DMS 273 (cell line): ENCODE measurements at regions not wholly inside any gene's neighbourhood (a gene's known extent, or its start where the extent isn't known, plus 50 kb on each side); places are given as distances from the start of the nearest gene placed in this dataset.

Experiments used
- DNase-seq: peaks from one replicate; lab custom pipeline; 2025; ENCODE audit not compliant: unreplicated experiment; lab: John Stamatoyannopoulos, UW

DNA sequence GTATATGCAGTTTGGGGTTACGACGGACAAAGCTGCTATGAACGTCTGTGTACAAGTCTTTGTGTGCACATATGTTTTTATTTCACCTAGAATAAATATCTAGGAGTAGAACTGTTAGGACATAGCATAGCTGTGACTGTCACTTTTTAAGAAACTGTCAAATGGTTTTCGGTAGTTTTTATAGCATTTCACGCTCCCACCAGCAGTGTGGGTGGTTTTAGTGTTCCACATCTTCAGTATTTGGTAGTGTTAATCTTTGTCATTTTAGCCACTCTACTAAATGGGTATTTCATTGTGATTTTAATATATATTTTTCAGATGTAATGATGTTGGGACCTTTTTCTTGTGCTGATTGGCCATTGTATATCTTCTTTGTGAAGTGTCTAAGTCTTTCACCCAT is 109.1 kb upstream of the BCAT1 start:
- DNase-seq = no peak

DNA sequence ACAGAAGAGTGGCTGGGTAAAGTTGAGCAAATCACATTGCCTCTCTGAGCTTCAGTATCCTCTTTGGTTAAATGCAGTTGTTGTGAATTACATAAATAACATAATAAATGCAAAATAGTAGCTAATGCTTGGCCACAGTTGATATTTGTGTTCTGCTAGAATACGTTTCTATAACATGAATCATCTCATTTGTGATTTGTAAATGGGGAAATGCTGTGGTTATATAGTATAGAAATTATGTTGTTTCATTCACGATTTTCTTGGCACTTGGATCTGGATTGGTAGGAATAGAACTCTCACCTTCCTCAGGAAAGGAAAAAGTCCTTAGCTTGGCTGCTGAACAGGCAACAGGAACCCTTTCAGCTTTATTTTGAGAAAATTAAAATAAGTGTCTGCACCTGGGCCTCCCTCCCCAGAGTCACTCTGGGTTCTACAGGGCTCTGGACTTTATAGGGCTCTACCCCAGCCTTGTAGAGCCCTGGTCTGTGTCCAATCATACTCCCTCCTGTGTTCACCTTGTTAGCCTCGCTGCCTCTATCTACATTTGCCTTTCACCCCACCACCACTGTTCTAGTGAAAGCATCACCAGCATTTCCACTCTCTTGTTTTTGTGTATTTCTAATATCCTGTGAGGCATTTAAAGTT is 107.7 kb upstream of the BCAT1 start:
- no peak for DNase-seq

DNA sequence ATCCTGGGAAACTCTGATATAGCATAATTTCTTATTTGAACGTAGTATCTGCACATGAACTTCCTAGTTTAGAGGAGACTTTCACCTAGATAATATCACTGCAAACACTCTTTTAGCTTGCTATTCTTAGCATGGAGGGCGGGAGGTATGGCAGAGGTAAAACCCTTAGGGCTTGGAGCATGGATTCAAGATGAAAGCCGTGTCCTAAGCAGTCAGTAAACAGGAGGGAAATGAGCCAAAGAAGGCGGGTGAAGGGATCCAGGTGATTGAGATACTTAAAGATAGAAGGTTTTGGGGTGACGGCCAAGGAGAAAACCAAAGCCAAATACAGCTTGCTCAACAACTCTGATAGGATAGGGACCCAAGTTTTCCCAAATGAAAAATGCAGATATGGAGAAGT is 107.1 kb upstream of the BCAT1 start:
- DNase-seq = no peak

DNA sequence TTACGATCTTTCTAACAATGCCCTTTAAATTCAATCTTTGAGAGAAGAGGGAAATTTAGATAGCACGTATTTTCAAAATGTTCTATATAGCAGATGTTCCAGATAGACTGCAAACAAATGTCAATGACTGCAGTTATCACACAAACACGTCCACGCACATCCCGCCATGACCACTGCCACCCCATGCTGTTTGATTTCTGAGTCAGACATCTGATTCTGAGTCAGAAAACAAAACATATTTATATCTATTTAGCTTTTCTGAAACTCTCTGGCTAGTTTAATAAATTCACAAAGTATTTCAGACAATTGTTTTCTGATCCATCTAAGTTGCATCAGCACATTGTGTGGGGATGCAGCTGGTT is 105.9 kb upstream of the BCAT1 start:
- peak; percentile 3 for DNase-seq

DNA sequence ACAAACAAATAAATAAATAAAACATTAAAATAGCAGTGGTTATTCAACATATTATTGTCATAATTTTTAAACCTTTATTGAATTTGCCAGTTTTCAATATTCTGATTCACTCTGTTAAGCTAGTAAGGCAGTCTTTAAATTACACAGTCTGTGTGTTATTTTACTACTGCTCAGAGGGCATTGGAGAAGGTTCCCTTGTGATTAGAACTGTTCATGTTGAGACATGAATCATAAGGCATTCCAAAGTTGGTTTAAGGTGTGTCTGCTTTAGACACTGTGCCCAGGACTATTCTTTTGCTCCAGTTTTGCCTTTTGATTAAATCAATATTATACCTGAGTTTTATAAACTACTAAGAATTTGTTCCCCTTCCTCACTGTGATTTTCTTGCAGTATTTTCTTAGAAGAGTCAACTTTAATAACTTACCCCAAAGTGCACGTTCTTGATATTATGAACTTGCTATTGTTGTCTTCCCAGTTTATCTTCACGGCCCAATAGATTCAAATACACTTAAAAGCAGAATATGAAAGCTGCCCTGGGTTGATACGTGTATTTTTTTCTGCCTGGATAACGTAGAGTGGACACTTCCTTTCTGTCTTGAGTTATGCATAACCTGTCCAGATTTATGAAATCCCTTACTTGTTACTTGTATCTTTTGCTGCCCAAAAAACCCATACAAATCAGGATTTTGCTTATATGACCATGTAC is 105.3 kb upstream of the BCAT1 start:
- DNase-seq = peak; percentile 1

DNA sequence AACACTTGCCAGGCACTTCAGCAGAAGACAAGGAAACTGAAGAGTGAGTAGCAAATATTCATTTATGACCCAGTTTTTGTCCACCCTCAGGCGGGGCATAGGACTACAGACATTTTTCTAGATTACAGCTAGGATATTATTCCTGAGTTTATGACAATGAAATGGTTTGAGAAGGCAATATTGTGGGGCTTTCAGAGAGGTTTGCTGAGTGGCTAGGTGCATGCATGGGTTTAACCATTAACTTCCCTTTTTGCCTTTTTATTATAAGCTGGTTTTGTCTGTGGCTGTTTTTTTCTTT is 104.0 kb upstream of the BCAT1 start:
- no peak for DNase-seq

DNA sequence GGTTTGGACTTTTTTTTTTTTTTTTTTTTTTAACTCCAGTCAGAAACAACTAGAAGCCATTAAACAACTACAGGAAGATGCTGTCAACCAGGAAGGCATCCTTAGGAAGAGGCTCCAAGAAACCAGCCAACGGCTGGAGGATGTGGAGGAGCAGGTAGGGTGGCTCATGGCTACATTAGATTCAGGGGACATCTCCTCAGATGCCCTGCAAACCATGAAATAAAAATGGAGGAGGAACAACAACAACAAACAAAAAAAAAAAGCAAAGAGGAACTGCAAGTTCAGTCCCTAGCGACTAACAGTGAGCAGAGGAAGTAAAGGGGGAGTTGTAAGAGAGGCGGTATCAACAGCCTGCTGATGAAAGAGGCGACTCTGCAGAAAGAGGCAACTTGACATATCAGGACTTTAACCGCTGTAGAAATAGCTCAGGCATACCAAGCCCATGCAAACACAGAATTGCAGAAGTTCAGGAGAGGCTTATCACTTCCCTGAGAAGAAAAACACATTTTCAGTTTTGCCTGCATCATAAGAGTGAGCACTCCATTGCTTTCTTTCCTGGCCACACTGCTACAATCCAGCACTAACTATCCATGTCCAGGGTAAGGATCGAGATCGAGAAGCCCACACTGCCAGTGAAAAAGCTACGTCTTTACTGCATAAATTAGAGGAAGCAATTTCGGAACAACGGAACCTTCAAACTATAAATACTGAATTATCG is 103.5 kb upstream of the BCAT1 start:
- DNase-seq = no peak

DNA sequence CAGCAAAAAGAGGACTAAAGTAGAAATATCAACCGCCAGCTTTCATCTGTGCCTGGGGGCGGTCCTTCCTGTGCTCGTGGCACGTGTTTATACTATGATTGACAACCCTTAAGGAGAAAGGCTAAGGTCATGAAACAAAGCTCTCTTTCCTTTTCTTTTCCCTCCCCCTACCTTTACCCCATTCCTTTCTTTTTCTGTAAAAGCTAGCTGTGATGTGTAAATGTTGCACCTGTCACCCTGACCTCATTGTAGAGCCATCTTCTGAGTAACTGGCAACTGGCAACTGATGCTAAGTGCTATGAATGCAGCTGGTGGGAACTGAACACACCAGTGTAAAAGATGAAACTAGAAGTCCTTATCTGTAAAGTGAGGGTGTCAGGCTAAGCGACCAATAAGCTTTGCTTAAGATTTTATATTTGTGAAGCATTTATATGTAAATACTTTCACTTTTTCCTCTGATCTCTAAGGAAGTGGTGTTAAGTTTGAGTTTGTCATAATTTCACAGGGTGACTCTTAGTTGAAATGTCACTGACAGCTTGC is 102.8 kb upstream of the BCAT1 start:
- DNase-seq = no peak

DNA sequence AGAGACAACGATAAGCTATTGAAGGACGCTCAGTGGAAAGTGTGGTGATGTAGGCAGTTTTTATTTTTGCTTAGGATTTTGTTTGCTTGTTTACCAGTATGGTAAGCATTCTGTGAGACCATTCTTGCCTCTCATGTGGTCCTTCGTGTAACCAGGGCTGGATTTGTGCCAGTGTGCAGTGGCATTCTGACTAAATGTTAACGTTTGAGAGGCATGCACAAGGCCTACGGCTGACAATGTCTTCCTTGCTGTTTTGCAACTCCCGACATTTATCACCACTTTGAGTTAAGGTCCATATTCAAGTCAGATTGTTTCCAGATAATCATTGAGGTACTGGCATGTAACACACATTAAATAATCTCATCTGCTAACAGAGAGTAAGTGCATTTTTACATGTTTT is 102.3 kb upstream of the BCAT1 start:
- DNase-seq = no peak

DNA sequence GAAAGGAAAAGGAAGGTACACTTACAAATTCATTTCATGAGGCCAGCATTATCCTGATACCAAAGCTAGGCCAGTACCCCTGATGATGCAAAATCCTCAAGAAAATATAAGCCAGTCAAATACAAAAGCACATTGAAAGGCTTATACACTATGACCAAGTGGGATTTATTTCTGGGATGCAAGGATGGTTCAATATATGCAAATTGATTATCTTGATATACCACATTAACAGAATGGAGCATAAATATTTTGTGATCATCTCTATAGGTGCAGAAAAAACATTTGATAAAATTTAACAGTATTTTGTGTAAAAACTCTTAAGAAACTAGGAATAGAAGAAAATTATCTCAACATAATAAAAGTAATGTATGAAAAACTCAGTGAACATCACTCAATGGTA is 97.0 kb upstream of the BCAT1 start:
- no peak for DNase-seq

DNA sequence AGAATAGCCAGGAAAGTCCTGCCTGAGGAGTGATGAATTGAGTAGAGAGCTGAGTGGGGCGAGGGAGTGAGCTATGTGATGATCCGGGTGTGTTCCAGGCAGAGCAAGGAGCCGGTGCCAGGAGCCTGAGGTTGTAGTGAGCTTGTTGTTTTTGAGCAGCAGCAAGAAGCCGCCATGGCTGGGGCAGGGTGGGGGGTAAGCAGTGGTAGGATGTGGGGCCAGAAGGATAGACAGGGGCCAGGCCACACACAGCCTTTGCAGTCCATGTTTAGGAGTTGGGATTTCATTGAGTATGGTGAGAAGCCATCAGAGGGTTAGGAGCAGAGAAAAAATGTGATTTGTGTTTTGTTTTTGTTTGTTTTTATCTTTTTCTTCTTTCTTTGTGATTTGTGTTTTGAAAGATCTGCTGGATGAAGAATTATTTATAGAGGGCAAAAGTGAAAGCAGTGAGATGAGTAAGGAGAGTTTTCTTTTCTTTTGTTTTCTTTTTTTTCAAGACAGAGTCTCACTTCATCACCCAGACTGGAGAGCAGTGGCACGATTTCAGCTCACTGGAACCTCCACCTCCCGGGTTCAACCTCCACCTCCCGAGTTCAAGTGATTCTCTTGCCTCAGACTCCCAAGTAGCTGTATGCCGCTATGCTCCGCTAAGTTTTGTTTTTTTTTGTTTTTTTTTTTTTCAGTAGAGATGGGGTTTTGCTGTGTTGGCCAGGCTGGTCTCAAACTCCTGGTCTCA is 92.3 kb upstream of the BCAT1 start:
- DNase-seq = no peak

DNA sequence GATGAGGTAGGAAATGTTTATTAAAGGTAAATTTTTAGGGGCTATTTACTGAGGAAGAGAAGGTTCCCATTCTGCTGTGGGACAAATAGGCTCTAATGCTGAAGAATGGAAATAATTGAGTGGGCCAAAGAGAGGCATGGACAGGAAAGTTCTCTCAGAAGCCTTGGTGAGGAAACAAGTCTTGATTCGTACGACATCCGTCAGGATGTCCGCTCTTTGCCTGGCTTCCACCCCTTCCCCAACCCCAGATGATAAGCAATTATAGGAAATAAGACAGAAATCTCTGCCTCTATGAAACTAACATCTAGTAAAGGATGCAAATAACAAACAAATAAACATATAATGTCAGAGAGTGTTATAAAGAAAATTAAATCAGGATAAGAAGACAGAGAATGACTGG is 91.7 kb upstream of the BCAT1 start:
- DNase-seq = no peak

DNA sequence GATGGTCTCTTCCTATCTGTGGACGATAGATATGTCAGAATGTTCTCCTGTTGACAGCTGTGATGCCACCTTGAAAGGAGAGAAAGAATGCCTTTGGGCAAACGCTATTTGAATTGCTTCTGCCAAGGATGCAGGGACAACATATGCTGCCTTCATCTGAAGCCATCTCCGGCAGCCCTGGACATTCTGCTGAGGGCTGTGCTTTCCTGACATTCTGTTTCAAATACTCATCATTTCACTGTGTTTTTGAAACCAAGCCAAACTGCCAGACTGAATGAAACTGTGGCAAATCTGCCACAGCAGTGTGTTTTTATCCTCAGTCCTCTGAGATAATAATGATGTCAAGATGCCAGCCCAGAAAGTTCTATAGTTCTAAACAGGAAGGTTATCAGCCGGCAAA is 85.8 kb upstream of the BCAT1 start:
- peak; percentile 43 for DNase-seq

DNA sequence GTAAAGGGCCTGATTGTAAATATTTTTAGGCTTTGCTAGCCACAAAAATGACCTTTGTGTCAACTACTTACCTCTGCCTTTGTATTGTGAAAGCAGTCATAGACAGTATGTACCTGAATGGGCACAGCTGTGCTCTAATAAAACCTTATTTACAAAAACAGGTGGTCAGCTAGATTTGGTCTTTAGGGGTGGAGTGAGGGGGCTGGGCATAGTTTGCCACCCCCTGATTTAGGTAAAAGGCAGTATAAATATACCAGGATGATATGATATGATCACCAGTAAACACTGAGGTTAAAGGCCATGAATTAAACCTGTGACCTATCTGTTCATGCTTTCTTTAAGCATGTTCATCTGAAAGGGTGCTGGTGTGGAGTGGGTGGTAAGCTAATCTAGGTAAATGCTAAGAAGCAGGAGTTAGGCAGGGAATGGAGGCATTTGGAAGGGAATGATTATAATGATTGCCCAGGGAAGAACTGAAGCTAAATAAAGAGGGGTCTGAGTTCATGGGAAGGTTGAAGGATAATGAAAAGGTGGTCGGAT is 77.1 kb upstream of the BCAT1 start:
- no peak for DNase-seq

DNA sequence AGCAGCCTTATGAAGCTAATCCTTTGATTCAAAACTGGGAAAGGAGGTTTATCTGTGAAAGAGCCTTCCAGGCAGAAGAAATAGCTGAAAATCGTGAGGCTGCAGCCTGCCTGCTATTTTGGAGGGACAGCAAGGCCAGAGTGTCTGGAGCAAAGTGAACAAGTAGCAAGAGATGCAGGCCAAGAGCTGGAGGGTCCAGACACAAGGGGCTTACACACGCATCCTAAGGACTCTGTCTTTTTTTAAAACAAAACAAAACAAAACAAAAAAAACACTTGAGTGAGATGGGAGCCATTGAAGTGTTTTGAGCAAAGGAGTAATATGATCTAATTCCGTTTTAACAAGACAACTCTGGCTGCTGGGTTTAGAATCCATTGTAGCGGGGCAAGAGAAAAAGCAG is 76.4 kb upstream of the BCAT1 start:
- no peak for DNase-seq

DNA sequence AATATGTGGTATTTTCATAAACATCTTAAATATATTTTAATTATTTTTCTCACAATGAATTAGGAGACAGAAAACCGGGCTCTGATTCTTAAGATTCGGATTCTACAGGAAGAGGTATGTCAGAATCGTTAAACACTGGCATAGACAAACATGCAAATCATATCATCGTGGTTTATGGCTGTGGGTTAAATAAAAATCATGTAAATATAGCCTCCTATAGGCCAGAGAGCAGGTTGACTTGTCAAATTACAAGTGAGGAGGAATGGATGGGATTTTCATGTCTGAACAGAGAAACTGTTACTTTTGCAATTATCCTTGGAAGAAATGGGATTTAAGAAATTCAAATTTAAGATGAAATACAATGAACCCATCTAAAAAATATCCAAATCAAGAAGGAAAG is 74.9 kb upstream of the BCAT1 start:
- no peak for DNase-seq

DNA sequence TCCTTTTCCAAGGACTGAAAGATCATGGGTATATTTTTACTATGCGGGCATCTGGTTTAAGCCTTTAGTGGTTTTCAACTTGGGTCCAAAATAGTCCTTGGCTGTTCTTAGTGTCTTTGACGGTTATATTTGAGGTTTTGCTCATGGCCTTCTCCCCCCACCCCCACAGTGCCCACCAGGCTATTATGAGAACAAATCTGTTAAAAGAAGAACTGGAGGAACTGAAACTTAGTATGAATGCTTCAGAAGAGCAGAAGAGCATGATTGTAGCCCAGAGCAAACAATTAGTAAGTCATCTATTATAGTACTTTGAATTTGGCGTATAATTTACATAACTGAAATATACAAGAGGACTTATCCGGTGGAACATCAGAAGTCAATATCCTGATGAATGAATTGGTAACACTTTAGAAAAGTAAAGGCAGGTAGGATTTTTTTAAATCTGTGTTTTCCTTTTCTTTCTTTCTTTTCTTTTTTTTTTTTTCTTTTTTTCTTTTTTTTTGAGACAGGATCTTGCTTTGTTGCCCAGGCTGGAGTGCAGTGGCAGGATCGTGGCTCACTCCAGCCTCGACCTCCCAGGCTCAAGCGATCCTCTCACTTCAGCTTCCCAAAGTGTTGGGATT is 71.8 kb upstream of the BCAT1 start:
- no peak for DNase-seq

DNA sequence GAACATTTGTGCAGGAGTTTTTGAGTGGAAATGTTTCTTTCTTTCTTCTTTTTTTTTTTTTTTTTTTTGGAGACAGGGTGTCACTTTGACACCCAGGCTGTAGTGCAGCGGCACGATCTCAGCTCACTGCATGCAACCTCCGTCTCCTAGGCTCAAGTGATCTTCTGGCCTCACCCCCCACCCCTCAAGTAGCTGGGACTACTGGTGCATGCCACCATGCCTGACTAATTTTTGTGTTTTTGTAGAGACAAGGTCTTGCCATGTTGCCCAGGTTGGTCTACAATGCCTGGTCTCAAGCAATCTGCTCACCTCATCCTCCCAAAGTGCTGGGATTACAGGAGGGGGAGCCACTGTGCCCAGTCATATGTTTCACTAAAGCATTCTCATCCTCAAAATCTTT is 69.2 kb upstream of the BCAT1 start:
- no peak for DNase-seq

DNA sequence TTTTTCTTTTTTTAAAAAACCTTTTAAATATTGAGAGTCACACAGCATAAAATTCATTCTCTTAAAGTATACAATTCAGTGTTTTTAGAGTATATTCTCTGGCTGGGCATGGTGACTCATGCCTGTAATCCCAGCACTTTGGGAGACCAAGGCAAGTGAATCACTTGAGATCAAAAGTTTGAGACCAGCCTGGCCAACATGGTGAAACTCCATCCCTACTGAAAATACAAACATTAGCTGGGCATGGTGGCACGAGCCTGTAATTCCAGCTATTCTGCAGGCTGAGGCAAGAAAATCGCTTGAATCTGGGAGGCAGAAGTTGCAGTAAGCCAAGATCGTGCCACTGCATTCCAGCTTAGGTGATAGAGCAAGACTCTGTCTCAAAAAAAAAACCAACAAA is 68.4 kb upstream of the BCAT1 start:
- DNase-seq = no peak

DNA sequence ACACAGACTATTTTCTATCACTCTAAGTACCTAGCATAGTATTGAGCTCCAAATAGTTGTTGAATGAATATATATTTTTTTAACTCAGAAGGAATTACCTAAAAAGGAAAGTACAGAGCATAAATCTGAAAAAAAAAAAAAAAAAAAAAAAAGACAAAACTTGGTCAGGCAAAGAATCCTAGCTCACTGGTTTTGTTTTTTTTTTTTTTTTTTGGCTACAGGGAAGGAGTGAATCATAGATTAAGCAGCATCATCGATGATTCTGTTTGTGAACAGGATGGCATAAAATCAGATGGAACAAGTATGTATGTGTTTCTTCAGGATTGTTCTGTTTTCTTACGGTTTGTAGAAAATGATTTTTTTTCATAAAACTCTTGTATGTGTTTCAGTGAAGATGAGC is 66.1 kb upstream of the BCAT1 start:
- no peak for DNase-seq

DNA sequence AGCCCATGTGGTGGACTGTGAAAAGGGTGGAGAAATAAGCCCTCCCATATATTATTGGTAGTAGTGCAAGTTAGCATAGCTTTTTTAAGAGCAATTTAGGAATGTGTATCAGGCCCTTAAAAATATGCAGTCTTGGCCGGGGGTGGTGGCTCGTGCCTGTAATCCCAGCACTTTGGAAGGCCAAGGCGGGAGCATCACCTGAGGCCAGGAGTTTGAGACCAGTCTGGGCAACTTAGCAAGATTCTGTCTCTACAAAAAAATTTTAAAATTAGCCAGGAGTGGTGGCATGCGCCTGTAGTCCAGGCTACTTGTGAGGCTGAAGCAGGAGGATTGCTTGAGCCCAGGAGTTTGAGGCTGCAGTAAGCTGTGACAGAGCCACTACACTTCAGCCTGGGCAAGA is 64.2 kb upstream of the BCAT1 start:
- DNase-seq = no peak
